Ishikawa (cell line): ENCODE measurements at regions not wholly inside any gene's neighbourhood (a gene's known extent, or its start where the extent isn't known, plus 50 kb on each side); places are given as distances from the start of the nearest gene placed in this dataset.

ENCODE experiments used
- CEBPB ChIP-seq: IDR thresholded peaks from 2 replicates; pipeline ENCODE4 v1.6.1; 2012
- CREB1 ChIP-seq: IDR thresholded peaks from 2 replicates; pipeline ENCODE4 v1.6.1; 2012; ENCODE audit warnings: low read depth
- EGR1 ChIP-seq: IDR thresholded peaks from 2 replicates; pipeline ENCODE4 v1.6.1; 2012
- EP300 ChIP-seq: IDR thresholded peaks from 2 replicates; pipeline ENCODE4 v1.6.1; 2012; ENCODE audit warnings: borderline replicate concordance
- FOXM1 ChIP-seq: IDR thresholded peaks from 2 replicates; pipeline ENCODE4 v1.6.1; 2012; ENCODE audit warnings: low read depth, borderline replicate concordance
- NFIC ChIP-seq: IDR thresholded peaks from 2 replicates; pipeline ENCODE4 v1.6.1; 2012
- RAD21 ChIP-seq: IDR thresholded peaks from 2 replicates; pipeline ENCODE4 v1.6.1; 2012; ENCODE audit warnings: low read depth
- TAF1 ChIP-seq: IDR thresholded peaks from 2 replicates; pipeline ENCODE4 v1.6.1; 2012; ENCODE audit warnings: low read depth, mild to moderate bottlenecking
- TCF12 ChIP-seq: IDR thresholded peaks from 2 replicates; pipeline ENCODE4 v1.6.1; 2012; ENCODE audit warnings: low read depth
- TEAD4 ChIP-seq: IDR thresholded peaks from 2 replicates; pipeline ENCODE4 v1.6.1; 2012
- YY1 ChIP-seq: IDR thresholded peaks from 2 replicates; pipeline ENCODE4 v1.6.1; 2012; ENCODE audit warnings: low read depth
- ZBTB7A ChIP-seq: IDR thresholded peaks from 2 replicates; pipeline ENCODE4 v1.6.1; 2012; ENCODE audit warnings: low read depth
- TF ChIP-seq, protein P1 (sequence below): IDR thresholded peaks from 2 replicates; pipeline ENCODE4 v1.6.1; 2012
- TF ChIP-seq, protein P2 (sequence below): IDR thresholded peaks from 2 replicates; pipeline ENCODE4 v1.6.1; 2012; ENCODE audit warnings: low read depth, mild to moderate bottlenecking
- TF ChIP-seq, protein P3 (sequence below): IDR thresholded peaks from 2 replicates; pipeline ENCODE4 v1.6.1; 2012

GRCh38 chr6:88342336-88342735, 176.2 kb upstream of the CNR1 start:
- TF ChIP-seq, protein P1, sequence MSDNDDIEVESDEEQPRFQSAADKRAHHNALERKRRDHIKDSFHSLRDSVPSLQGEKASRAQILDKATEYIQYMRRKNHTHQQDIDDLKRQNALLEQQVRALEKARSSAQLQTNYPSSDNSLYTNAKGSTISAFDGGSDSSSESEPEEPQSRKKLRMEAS, result no peak
- no peak for TF ChIP-seq CREB1
- TF ChIP-seq FOXM1, result no peak
- no peak for TF ChIP-seq EP300
- no peak for TF ChIP-seq TAF1
- TF ChIP-seq, protein P2, sequence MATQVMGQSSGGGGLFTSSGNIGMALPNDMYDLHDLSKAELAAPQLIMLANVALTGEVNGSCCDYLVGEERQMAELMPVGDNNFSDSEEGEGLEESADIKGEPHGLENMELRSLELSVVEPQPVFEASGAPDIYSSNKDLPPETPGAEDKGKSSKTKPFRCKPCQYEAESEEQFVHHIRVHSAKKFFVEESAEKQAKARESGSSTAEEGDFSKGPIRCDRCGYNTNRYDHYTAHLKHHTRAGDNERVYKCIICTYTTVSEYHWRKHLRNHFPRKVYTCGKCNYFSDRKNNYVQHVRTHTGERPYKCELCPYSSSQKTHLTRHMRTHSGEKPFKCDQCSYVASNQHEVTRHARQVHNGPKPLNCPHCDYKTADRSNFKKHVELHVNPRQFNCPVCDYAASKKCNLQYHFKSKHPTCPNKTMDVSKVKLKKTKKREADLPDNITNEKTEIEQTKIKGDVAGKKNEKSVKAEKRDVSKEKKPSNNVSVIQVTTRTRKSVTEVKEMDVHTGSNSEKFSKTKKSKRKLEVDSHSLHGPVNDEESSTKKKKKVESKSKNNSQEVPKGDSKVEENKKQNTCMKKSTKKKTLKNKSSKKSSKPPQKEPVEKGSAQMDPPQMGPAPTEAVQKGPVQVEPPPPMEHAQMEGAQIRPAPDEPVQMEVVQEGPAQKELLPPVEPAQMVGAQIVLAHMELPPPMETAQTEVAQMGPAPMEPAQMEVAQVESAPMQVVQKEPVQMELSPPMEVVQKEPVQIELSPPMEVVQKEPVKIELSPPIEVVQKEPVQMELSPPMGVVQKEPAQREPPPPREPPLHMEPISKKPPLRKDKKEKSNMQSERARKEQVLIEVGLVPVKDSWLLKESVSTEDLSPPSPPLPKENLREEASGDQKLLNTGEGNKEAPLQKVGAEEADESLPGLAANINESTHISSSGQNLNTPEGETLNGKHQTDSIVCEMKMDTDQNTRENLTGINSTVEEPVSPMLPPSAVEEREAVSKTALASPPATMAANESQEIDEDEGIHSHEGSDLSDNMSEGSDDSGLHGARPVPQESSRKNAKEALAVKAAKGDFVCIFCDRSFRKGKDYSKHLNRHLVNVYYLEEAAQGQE, result no peak
- no peak for TF ChIP-seq ZBTB7A
- no peak for TF ChIP-seq RAD21
- no peak for TF ChIP-seq YY1
- TF ChIP-seq TCF12, result no peak
- no peak for TF ChIP-seq NFIC
- TF ChIP-seq CEBPB, result no peak
- no peak for TF ChIP-seq TEAD4
- TF ChIP-seq, protein P3, sequence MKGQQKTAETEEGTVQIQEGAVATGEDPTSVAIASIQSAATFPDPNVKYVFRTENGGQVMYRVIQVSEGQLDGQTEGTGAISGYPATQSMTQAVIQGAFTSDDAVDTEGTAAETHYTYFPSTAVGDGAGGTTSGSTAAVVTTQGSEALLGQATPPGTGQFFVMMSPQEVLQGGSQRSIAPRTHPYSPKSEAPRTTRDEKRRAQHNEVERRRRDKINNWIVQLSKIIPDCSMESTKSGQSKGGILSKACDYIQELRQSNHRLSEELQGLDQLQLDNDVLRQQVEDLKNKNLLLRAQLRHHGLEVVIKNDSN, result no peak
- TF ChIP-seq EGR1, result no peak

DNA sequence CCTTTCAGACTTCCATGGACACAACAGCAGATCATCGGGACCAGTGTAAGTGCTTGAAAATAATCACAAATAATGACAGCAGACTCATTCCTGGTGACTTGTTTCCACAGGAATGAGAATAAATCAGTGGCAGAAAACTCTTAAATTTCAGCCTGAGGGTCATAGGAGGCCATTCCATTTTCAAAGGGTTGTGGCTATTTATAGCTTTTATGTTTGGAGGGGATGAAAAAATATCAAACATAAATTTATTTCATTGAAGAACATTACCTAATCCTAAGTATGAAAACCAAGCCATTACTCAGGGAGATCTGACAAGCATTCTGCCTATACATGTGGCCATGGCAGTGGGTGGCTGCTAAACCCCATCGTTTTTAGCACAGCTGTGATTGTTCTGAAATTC, 173.6 kb upstream of the CNR1 start:
- TF ChIP-seq TCF12, result no peak
- TF ChIP-seq, protein P3, result no peak
- no peak for TF ChIP-seq CREB1
- TF ChIP-seq, protein P1, result no peak
- no peak for TF ChIP-seq YY1
- TF ChIP-seq EP300, result no peak
- no peak for TF ChIP-seq RAD21
- TF ChIP-seq NFIC, result no peak
- no peak for TF ChIP-seq CEBPB
- TF ChIP-seq TEAD4, result no peak
- TF ChIP-seq, protein P2, result no peak
- no peak for TF ChIP-seq TAF1
- TF ChIP-seq ZBTB7A, result no peak
- TF ChIP-seq FOXM1, result no peak
- TF ChIP-seq EGR1, result no peak

GRCh38 chr6:88321306-88321705, 155.2 kb upstream of the CNR1 start:
- TF ChIP-seq FOXM1 (no peak), EGR1 (no peak), ZBTB7A (no peak), TAF1 (no peak), EP300 (no peak), CREB1 (no peak), CEBPB (no peak), NFIC (no peak)
- TF ChIP-seq, protein P2, result no peak
- TF ChIP-seq, protein P3, result no peak

- TF ChIP-seq CEBPB (no peak), RAD21 (no peak), FOXM1 (no peak), YY1 (no peak)
- TF ChIP-seq, protein P3, result no peak
These were observed 145.4 kb upstream of the CNR1 start for GRCh38 chr6:88311561-88311960.
